ENCODE measurements at regions not wholly inside any gene's neighbourhood (a gene's known extent, or its start where the extent isn't known, plus 50 kb on each side); places are given as distances from the start of the nearest gene placed in this dataset.

GRCh38 chr20:6509374-6509773 lies 258.1 kb upstream of the BMP2 start:
- TF ChIP-seq, protein P1, sequence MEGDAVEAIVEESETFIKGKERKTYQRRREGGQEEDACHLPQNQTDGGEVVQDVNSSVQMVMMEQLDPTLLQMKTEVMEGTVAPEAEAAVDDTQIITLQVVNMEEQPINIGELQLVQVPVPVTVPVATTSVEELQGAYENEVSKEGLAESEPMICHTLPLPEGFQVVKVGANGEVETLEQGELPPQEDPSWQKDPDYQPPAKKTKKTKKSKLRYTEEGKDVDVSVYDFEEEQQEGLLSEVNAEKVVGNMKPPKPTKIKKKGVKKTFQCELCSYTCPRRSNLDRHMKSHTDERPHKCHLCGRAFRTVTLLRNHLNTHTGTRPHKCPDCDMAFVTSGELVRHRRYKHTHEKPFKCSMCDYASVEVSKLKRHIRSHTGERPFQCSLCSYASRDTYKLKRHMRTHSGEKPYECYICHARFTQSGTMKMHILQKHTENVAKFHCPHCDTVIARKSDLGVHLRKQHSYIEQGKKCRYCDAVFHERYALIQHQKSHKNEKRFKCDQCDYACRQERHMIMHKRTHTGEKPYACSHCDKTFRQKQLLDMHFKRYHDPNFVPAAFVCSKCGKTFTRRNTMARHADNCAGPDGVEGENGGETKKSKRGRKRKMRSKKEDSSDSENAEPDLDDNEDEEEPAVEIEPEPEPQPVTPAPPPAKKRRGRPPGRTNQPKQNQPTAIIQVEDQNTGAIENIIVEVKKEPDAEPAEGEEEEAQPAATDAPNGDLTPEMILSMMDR (IDR thresholded peaks at IDR 0.05; ENCODE audit: insufficient read depth, low read length, poor library complexity, severe bottlenecking): no peak
- no peak for TF ChIP-seq EZH2phosphoT487 (conservative IDR thresholded peaks at IDR 0.05; ENCODE audit: low read length)
- H3K9me3 ChIP-seq (ENCODE audit: insufficient read depth, low read length): no peaks in the 10 kb centered on the region
- no peak overlapping the region for H3K9ac ChIP-seq (ENCODE audit: low read length)
- no peaks in the 10 kb centered on the region for H3F3A ChIP-seq (ENCODE audit: insufficient read depth)
- H2AFZ ChIP-seq (ENCODE audit: low read depth, low read length, severe bottlenecking): no peak overlapping the region
- no peaks in the 10 kb centered on the region for H3K27me3 ChIP-seq (ENCODE audit: low read length)
- no peaks in the 10 kb centered on the region for H4K20me1 ChIP-seq (ENCODE audit: low read depth, low read length)
- H3K79me2 ChIP-seq (ENCODE audit: insufficient read depth, low read length): no peaks in the 10 kb centered on the region
- no peak overlapping the region for H3K27ac ChIP-seq (ENCODE audit: low read depth, low read length)
- no peaks in the 10 kb centered on the region for H3K9me2 ChIP-seq (replicated peaks; ENCODE audit: insufficient read depth, low read length)
- H3K4me3 ChIP-seq (ENCODE audit: insufficient read depth, low read length, poor library complexity, severe bottlenecking): no peak overlapping the region
- no peaks in the 10 kb centered on the region for H3K36me3 ChIP-seq (ENCODE audit: low read length)
- no peak overlapping the region for H3K4me2 ChIP-seq (ENCODE audit: low read depth, low read length, poor library complexity, severe bottlenecking)

GRCh38 chr20:6506906-6507305 lies 260.6 kb upstream of the BMP2 start:
- Histone ChIP-seq H3K79me2 (ENCODE audit: insufficient read depth, low read length) (no peaks in the 10 kb centered on the region), H3K27ac (ENCODE audit: low read depth, low read length) (no peak overlapping the region), H3F3A (ENCODE audit: insufficient read depth) (no peaks in the 10 kb centered on the region), H3K36me3 (ENCODE audit: low read length) (no peaks in the 10 kb centered on the region), H3K4me2 (ENCODE audit: low read depth, low read length, poor library complexity, severe bottlenecking) (no peak overlapping the region), H3K27me3 (ENCODE audit: low read length) (no peaks in the 10 kb centered on the region), H4K20me1 (ENCODE audit: low read depth, low read length) (no peaks in the 10 kb centered on the region), H2AFZ (ENCODE audit: low read depth, low read length, severe bottlenecking) (no peak overlapping the region), H3K9ac (ENCODE audit: low read length) (no peak overlapping the region), H3K9me2 (replicated peaks; ENCODE audit: insufficient read depth, low read length) (no peaks in the 10 kb centered on the region), H3K9me3 (ENCODE audit: insufficient read depth, low read length) (no peaks in the 10 kb centered on the region), H3K4me3 (ENCODE audit: insufficient read depth, low read length, poor library complexity, severe bottlenecking) (no peak overlapping the region)
- TF ChIP-seq, protein P1 (IDR thresholded peaks at IDR 0.05; ENCODE audit: insufficient read depth, low read length, poor library complexity, severe bottlenecking): no peak
- no peak for TF ChIP-seq EZH2phosphoT487 (conservative IDR thresholded peaks at IDR 0.05; ENCODE audit: low read length)

GRCh38 chr20:6504826-6505225 lies 262.7 kb upstream of the BMP2 start:
- H3K36me3 ChIP-seq (ENCODE audit: low read length): no peaks in the 10 kb centered on the region
- H3K9ac ChIP-seq (ENCODE audit: low read length): no peak overlapping the region
- no peaks in the 10 kb centered on the region for H3K9me2 ChIP-seq (replicated peaks; ENCODE audit: insufficient read depth, low read length)
- H3F3A ChIP-seq (ENCODE audit: insufficient read depth): no peaks in the 10 kb centered on the region
- no peaks in the 10 kb centered on the region for H3K79me2 ChIP-seq (ENCODE audit: insufficient read depth, low read length)
- no peak overlapping the region for H2AFZ ChIP-seq (ENCODE audit: low read depth, low read length, severe bottlenecking)
- H3K27ac ChIP-seq (ENCODE audit: low read depth, low read length): no peak overlapping the region
- H3K9me3 ChIP-seq (ENCODE audit: insufficient read depth, low read length): no peaks in the 10 kb centered on the region
- H3K27me3 ChIP-seq (ENCODE audit: low read length): no peaks in the 10 kb centered on the region
- H3K4me3 ChIP-seq (ENCODE audit: insufficient read depth, low read length, poor library complexity, severe bottlenecking): no peak overlapping the region
- H4K20me1 ChIP-seq (ENCODE audit: low read depth, low read length): no peaks in the 10 kb centered on the region
- no peak overlapping the region for H3K4me2 ChIP-seq (ENCODE audit: low read depth, low read length, poor library complexity, severe bottlenecking)
- TF ChIP-seq, protein P1 (IDR thresholded peaks at IDR 0.05; ENCODE audit: insufficient read depth, low read length, poor library complexity, severe bottlenecking): no peak
- no peak for TF ChIP-seq EZH2phosphoT487 (conservative IDR thresholded peaks at IDR 0.05; ENCODE audit: low read length)

All from SU-DHL-6 (cell line).